NCI-H1048 (cell line): ENCODE measurements at regions not wholly inside any gene's neighbourhood (a gene's known extent, or its start where the extent isn't known, plus 50 kb on each side); places are given as distances from the start of the nearest gene placed in this dataset.

Source experiments
- DNase-seq: peaks from one replicate; lab custom pipeline; 2025; lab: John Stamatoyannopoulos, UW

DNA sequence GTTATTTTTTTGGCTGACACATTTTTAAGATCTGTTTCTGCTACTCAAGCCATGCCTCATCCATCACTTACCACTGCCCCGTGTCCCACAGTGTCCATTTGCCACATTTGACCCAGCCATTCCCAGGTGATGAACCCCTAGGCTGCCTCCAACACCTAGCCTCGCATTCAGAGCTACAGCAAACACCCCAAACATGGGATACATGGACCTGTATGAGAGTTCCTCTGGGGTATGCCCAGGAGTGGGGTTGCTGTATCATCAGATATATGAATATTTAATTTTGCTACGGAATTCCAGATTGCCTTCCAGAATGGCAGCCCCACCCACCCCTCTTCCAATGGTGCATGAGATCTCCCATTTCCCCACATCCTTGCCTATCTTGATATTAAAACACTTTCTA is 190.1 kb upstream of the RNF32 start:
- no peak for DNase-seq

DNA sequence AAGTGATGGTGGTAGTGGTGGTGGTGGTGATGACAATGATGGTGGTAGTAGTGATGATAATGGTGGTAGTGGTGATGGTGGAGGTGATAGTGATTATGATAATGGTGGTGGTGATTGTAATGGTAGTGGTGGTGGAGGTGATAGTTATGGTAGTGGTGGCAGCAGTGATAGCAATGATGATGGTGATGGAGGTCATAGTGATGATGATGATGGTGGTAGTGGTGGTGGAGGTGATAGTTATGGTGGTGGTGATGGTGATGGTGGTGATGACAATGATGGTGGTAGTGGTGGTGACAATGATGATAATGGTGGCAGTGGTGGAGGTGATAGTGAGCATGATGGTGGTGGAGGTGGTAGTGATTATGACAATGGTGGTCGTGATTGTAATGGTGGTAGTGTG is 191.7 kb upstream of the RNF32 start:
- no peak for DNase-seq

DNA sequence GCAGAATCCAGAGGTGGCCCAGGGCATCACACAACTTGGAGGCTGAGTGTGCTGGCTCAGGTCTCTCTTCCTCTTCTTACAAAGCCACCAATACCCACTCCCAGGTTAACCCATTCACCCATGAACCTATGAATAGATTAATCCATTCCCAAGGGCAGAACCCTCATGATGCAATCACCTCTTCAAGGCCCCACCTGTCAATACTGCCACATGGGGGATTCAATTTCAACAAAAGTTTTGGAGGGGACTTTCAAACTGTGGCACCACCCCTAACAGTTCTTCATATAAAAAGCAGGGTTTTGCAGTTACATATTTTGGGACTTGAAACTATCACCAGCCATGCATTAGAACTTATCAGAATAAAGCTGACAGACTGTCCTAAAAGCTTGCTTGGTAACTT is 193.6 kb upstream of the RNF32 start:
- DNase-seq: no peak

DNA sequence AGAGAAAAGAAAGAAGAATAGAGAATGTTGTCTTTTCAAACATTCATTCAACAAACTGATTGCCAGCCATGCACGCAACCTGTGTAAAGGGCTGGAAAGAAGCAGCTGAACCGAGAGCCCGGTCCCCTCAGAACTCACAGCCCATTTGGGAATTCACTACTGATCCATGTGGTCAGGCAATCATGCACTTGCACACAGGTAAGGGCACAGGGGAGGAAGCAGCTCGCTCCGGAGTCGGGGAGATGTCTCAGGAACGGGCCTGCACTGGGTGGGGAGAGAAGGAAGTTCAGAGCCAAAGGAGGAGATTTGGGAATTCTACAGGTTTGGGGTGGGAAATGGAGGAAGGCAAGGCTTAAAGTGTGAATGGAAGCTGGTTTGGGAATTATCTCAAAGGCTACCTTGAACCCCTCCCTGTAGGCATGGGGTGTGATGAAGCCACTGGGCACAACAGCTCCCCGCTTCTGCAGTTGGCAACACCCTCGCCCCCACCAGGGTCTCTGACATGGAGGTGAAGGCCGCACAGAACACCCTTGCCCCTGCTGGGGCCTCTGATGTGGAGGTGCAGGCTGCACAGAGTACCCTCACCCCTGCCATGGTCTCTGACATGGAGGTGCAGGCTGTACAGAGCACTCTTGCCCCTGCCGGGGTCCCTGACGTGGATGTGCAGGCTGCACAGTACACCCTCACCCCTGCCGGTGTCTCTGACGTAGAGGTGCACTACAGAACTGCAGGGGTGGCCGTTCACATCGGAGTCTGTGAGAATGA is 194.4 kb upstream of the RNF32 start:
- DNase-seq: no peak

DNA sequence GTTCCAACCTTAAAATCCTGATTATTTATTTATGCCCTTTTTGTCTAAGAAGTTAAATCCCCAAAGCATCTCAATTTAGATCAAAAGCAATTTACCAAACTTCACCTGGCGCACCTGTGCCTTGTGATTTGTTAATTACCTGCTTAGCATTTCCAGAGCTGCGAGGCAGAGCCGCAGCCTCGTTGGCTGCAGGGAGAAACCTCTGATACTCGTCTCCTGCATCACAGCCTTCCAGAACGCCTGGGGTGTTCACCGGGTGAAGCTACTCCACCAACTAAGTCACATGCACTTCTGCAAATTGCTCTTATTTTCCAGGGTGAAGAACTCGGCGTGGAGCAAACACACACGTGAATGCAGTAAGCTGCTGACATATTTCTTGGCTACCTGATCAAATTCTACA is 198.1 kb upstream of the RNF32 start:
- DNase-seq: no peak

DNA sequence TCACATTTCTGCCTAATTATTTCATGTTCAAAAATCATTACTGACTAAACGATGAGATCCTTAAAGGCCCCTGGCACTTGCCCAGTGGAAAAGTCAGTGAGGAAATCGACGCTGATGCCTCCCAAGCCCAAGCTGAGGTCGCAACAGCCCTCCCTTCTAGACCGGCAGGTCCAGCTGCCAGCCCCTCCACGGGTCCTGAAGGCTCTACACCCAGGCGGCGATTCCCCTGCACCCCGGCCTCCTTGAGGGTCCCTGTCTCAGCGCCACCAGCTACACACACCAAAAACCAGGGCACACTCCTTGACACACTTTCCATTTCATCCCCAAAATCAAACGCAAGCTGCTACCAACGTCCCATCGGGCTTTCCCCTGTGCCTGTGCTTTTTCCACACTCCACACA is 200.1 kb upstream of the RNF32 start:
- DNase-seq: no peak

DNA sequence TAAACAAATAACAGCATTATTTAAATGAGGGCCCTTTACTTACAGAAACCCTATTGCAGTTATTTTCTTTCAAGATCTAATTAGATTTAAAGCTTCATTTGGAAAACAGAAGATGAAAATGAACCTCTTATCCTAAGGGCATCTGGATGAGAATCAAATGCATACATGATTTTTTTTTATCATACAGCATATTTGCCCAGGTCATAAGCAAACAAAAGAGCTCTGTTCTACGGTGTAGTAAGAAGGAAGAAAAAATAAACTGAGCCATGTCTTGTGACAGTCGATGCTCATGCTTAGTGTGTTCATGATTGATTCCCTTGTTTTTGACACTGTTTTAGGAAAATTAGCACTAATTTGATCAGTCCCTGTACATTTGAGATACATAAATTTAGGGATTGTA is 202.6 kb upstream of the RNF32 start:
- DNase-seq: peak; percentile 53

DNA sequence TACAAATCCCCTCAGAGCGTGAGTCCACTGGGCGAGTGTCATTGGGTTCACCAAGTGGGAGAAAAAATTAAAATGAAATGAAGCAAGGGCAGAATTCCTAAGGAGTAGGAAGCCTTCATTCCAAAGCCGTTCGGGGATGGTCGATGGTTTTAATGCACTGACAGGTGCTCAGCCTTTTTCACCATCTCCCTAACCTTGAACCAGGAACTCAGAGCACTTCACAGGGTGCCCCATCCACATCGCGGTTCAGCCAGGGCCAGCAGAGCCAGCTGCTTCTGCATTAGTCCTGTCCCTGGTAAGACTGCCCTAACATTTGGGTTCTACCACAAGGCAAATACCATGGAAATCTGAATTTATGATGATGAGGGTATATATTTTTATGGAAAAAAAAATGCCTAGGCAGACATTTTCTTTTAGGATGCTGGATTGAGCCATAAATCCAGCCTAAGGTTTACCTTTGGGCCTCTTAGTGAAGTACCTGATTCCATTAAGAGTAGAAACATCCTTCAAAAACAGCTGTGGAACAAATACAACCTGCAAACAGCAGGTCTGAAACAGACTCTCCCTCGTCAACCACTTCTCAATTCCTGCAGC is 203.5 kb upstream of the RNF32 start:
- no peak for DNase-seq

DNA sequence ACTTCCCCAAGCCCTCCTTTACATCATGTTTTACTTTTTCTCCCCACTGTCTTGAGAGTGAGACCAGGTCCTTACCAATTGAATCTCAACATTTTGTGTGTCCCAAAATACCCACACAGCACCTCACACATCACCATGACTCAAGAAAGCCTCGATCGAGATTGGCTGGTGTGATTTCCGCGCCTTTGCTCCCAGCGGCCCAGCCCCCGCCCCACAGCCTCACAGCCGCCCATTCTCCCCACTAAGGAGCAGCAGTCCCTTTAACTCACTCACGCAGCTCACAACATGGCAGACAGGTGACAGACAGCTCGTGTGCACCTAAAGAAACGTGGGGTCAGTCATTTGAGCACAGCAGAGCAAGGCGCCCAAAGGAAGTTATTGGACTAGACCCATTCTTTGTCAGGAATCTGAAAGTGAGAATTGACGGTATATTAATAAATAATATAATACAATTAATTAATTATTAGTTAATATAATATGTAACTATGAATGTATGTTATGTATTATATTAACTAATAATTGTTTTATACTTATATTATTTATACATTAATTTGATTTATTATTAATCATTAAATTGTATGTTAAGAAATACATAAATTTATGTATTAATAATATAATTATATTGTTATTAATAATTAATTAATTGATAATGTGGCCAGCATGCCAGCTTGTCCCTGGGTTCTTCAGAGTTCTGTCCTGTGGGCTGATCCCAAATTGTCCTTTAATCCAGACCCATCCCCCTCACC is 204.9 kb upstream of the RNF32 start:
- DNase-seq: no peak

DNA sequence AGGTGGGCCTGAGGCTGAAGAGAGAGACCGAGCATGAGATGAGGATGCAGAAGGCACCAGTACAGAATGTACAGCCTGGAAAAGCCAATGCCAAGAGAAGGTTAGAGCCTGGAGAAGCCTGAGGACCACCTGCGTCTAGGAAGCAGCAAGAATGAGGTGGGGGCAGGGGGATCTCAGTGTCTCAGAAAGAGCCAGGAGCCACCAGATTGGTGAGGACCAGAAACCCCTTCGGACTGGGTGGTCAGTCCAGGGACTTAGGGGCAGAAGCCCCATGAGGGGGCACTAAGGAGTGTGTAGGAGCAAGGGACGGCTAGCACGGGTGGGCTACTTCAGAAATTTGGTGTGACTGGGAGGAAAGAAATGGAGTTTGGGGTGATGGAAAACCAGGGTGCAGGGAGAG is 205.9 kb upstream of the RNF32 start:
- DNase-seq: no peak

DNA sequence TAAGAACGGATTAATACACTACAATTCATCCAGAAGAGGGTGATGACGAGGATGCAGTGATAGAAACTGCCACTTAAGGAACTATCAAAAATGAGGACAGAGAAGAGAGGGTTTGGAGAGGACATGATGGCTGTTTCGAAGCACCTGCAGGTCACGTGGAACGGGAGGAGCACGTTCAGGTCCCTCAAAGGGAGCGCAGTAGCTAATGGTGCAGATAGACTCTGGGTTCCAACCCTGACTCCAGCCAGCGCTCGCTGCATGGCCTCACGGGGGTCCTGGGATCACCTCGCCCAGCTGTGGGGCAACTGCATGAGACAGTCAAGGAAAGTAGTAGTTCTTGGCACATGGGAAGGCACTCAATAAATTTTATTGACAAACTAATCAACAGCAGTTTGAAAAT is 208.6 kb upstream of the RNF32 start:
- DNase-seq: no peak

DNA sequence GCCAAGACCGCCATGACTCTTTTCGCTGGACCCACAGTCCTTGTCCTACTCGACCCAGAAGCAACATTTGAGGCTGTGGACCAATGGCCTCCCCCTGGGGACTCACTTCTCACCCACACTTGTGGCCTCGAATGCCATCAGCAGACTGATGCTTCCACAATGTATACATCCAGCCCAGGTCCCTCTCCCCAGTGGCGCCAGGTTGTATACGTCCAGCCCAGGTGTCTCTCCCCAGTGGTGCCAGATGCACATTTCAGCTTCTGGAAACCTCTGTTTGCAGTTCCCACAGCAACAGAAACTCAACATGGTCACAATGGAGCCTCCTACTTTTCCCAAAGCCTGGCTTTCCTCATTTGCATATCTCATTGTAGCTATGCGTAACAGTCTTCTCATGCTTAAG is 210.5 kb upstream of the RNF32 start:
- DNase-seq: no peak

DNA sequence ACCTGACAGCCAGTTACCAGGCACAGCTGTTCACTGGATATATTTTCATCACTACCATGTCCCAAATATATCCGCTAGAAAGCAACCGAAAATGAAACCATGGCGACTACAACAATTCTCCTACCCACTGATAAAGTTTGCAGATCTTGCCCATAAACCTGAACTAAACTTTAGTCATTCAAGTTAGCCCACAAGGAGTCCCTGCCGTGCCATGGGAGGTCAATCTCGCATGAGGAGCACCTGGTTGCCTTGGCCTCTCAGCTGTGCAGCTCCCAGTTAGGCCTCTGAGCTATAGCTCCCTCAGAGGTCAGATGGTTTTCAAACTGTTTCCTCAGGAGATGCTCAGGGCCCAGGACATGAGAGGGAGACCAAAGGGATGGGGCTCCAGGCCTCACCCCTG is 211.1 kb upstream of the RNF32 start:
- no peak for DNase-seq

DNA sequence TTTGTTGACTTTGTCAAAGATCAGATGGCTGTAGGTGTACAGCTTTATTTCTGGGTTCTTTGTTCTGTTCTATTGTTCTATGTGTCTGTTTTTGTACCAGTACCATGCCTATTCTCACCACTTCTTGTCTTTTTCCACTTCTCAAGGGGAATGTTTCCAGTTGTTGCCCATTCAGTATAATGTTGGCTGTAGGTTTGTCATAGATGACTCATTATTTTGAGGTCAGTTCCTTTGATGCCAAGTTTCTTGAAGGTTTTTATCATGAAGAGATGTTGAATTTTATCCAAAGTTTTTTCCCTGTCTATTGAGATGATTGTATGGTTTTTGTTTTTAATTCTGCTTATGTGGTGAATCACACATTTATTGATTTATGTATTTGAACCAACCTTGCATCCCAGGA is 216.7 kb upstream of the RNF32 start:
- DNase-seq: no peak

DNA sequence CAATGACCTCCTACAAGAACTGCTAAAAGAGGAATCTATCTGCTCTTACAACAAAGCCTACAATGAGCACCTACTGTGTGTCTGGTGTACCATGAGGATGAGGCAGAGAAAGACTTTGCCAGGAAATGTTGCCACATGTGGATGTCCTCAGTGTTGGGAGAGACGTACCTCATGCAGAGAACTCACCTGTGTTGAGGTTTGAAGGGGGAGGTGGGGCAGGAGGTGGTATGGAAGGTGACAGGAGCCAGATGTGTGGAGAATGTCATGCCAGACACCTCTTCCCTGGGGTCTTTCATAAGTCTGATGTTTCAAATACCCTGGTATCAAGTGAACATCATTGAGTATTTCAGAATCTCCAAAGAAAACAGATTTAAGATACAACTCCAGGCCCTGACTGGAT is 220.1 kb upstream of the RNF32 start:
- DNase-seq: no peak

DNA sequence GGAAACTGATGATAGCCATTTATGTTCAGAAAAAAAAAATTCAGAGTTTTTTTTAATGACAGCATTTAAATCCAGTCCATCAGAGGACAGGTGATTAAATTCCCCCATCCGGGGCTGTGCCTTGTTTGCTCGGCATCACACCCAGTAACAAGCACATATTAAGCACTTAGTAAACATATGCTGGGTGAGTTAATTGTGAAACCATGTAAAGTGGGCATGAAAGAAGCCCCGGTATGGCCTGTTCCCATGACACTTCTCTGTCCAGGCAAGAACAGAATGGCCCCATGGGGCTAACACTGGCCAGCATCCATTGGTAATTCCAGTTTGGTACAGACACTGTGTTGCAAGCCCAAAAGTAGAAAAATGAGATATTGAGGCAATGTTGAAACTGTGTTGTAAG is 220.8 kb upstream of the RNF32 start:
- no peak for DNase-seq

DNA sequence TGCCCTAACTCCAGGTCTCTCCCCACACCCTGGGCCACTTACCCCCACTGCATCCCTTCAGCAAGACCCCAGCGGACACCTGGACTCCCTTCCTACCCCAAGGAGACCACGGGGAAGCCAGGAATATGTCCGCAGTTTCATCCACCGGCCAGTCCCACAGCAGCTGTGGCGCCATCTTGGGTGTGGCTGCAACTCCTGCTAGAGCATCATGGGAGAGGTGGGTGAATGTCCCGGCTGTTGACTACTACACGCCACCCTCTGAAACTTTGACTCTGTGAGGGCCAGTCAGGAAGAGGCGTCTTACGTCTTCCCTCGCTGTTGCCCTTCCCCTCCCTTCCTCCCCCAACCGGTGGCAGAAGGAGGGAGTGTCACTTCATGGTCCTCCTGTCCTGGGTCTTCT is 238.3 kb upstream of the RNF32 start:
- no peak for DNase-seq

DNA sequence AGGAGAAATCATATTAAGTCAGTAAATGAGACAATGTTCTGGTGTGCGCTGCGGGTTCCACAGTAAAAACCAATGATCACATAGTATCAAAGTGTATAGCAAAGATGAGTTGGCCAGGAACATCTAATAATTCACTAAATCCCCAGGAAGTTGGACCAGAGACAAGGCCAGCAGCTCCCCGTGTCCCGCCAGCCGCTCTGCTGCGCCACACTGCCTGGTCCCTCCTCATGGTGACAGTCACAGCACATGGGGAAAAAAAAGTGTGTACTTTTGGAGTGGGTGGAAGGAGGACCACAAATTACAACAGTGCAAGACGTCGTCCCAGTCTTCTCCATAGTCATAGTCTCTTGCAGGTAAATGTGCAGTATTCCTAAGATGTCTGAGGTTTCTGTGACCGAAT is 239.0 kb upstream of the RNF32 start:
- no peak for DNase-seq

DNA sequence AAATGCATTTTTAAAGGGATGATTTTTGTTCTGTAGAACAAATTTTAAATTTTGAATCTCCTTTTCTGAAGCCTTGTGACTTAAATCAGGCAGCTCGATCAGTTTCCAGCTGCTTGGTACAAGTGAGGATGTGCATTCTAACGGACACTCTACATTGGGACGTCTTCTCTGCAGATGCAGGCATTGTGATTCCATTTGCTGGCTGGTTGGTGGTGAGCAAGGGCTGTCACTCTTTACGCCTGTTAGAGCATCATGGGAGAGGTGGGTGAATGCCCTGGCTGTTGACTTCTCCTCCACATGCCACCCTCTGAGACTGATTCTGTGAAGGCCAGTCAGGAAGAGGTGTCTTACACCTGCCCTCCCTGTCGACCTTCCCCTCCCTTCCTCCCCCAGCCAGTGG is 240.5 kb upstream of the RNF32 start:
- DNase-seq: no peak

DNA sequence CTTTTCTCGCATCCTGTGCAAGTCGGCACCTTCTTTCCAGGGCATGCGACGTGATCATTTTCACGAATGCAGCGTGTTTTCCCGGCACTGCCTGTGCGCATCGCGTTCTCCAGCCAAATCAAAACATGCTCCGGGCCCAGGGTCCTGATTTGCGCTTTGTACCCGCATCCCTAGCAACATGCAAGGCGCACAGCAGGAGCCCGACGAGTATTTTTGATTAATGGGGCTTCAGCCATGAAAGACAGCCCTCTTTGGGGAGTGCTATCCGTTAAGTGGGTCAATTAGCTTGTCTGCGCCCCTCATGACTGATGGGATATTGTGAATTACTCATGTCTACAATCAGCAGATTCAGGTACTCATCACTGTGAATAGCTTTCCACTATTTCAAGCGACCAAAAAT is 243.3 kb upstream of the RNF32 start:
- DNase-seq: no peak

DNA sequence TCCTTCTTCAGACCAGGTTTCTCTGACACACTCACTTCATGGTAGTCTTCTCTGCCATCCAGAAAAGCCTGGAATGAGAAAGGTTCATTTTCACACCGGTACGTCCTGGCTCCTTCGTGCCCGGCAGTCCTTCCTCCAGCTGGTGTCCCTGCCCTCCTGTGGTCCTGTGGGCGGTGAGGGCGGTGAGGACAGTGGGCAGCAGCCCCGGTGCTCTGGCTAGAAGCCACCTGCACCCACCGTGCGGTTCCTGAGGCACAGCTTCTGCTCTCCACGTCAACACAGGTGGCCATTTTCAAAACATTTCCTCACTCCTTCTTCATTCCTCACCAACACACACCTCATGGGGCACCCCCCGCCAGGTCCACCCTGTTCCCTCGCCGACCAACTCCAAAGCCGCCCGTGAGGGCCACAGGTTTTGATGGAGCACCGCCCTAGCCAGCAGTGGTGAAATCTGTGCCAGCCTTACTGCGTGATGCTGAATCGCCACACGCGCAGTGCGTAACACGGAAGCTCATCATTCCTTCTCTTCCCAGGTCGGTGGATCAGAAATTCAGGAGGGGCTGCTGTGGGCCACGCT is 251.4 kb upstream of the RNF32 start:
- no peak for DNase-seq

DNA sequence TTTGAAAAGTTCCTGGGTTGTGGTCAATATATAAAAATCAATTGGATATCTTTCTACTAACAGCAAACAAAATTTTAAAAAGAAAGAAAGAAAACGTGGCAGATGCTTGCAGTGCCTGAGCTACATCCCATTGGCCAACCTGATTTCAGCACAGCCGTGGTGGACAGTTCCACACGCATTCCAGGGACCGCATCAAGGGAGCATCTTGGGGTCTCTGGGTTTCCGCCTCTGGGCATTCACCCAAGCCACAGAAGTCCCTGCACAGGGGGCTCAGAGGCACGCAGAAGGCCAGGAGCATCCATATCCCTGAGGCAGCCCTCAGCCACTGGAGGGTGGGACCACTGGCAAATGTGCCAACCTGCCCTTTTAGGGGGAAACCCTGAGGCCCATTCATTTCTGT is 254.5 kb upstream of the RNF32 start:
- no peak for DNase-seq

DNA sequence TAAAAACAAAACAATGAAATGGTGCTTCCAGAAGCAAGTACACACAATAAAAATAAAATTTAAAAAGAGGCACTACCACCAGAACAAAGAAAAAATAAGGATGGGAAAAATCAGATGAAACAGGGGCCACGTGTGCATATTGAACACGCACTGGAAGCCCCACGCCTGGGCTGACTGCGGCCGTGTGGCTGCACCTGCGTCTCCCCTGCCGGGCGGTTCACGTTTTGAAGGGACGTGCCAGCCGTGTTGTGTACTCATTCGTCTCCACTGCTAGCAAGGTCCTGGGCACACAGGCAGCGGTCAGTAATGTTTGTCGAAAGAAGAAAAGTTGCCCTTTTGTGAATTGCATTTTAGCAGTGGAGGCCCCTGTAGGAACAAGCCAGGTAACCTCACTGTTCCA is 255.9 kb upstream of the RNF32 start:
- DNase-seq: no peak
